SKM-1 (cell line): ENCODE measurements at regions not wholly inside any gene's neighbourhood (a gene's known extent, or its start where the extent isn't known, plus 50 kb on each side); places are given as distances from the start of the nearest gene placed in this dataset.
A peak's percentile ranks its signal among the peaks of the same experiment; 100 is the strongest.

Source experiments
- DNase-seq: peaks from one replicate; lab custom pipeline; 2025; ENCODE audit not compliant: unreplicated experiment; lab: John Stamatoyannopoulos, UW

- DNase-seq: no peak
Observed at GRCh38 chr1:220979371-220979770, 100.1 kb downstream of the HLX start.

GRCh38 chr1:220982686-220983085 is 103.4 kb downstream of the HLX start:
- DNase-seq: no peak

- no peak for DNase-seq
Observed at GRCh38 chr1:220983877-220984635, 104.8 kb downstream of the HLX start.

- no peak for DNase-seq
Observed at GRCh38 chr1:220990427-220991339, 111.4 kb downstream of the HLX start.

GRCh38 chr1:220991506-220991905 is 112.3 kb downstream of the HLX start:
- DNase-seq: no peak

- no peak for DNase-seq
Observed at GRCh38 chr1:220991959-220992704, 112.9 kb downstream of the HLX start.

- DNase-seq: no peak
Observed at GRCh38 chr1:220992705-220993052, 113.4 kb downstream of the HLX start.

GRCh38 chr1:220994671-220995070 is 115.4 kb downstream of the HLX start:
- DNase-seq: no peak

- no peak for DNase-seq
Observed at GRCh38 chr1:220997791-220998190, 118.5 kb downstream of the HLX start.

GRCh38 chr1:220999872-221000863 is 120.9 kb downstream of the HLX start:
- peak; percentile 96 for DNase-seq

- DNase-seq: no peak
Observed at GRCh38 chr1:221001167-221001566, 121.9 kb downstream of the HLX start.

GRCh38 chr1:221002601-221003000 is 123.4 kb downstream of the HLX start:
- DNase-seq: no peak

- DNase-seq: no peak
Observed at GRCh38 chr1:221011145-221011544, 131.9 kb downstream of the HLX start.

- no peak for DNase-seq
Observed at GRCh38 chr1:221012120-221012519, 132.9 kb downstream of the HLX start.

- no peak for DNase-seq
Observed at GRCh38 chr1:221013691-221014660, 134.7 kb downstream of the HLX start.

- no peak for DNase-seq
Observed at GRCh38 chr1:221015159-221015790, 136.0 kb downstream of the HLX start.

GRCh38 chr1:221016751-221017150 is 137.5 kb downstream of the HLX start:
- DNase-seq: no peak

GRCh38 chr1:221018414-221018813 is 139.2 kb downstream of the HLX start:
- no peak for DNase-seq

- DNase-seq: no peak
Observed at GRCh38 chr1:221022331-221022730, 143.1 kb downstream of the HLX start.
